Mesodermal cell (in vitro differentiated cells): ENCODE measurements at regions not wholly inside any gene's neighbourhood (a gene's known extent, or its start where the extent isn't known, plus 50 kb on each side); places are given as distances from the start of the nearest gene placed in this dataset.
A peak's percentile ranks its signal among the peaks of the same experiment; 100 is the strongest.

ENCODE experiments used
- H3K27ac ChIP-seq: 2 replicates; pipeline ENCODE4 v1.7.0; 2013; ENCODE audit warnings: mild to moderate bottlenecking, low read depth, low read length, moderate library complexity; ENCODE audit not compliant: severe bottlenecking
- H3K36me3 ChIP-seq: 2 replicates; pipeline ENCODE4 v1.7.1; 2013; ENCODE audit warnings: mild to moderate bottlenecking, low read length, moderate library complexity; ENCODE audit not compliant: control insufficient read depth, insufficient read depth
- H3K4me1 ChIP-seq: one replicate; pipeline ENCODE4 v1.7.1; 2013; ENCODE audit warnings: mild to moderate bottlenecking, low read length; ENCODE audit not compliant: insufficient read depth, control insufficient read depth, poor library complexity, severe bottlenecking
- H3K4me3 ChIP-seq: 2 replicates; pipeline ENCODE4 v1.7.0; 2013; ENCODE audit warnings: low read length, control low read depth, mild to moderate bottlenecking; ENCODE audit not compliant: insufficient read depth, poor library complexity, severe bottlenecking; ENCODE audit errors: extremely low read depth
- H3K9me3 ChIP-seq: 2 replicates; pipeline ENCODE4 v1.7.1; 2013; ENCODE audit warnings: mild to moderate bottlenecking, low read length, moderate library complexity; ENCODE audit not compliant: control insufficient read depth
- WGBS, 2 experiments: methylation state at CpG; one replicate each; pipeline ENCODE4 v1.1.5; 2013; ENCODE audit warnings: missing lambda C conversion rate in 2 of 2; ENCODE audit not compliant: insufficient coverage in 2 of 2; 5-methylcytosine and 5-hydroxymethylcytosine counted together

DNA sequence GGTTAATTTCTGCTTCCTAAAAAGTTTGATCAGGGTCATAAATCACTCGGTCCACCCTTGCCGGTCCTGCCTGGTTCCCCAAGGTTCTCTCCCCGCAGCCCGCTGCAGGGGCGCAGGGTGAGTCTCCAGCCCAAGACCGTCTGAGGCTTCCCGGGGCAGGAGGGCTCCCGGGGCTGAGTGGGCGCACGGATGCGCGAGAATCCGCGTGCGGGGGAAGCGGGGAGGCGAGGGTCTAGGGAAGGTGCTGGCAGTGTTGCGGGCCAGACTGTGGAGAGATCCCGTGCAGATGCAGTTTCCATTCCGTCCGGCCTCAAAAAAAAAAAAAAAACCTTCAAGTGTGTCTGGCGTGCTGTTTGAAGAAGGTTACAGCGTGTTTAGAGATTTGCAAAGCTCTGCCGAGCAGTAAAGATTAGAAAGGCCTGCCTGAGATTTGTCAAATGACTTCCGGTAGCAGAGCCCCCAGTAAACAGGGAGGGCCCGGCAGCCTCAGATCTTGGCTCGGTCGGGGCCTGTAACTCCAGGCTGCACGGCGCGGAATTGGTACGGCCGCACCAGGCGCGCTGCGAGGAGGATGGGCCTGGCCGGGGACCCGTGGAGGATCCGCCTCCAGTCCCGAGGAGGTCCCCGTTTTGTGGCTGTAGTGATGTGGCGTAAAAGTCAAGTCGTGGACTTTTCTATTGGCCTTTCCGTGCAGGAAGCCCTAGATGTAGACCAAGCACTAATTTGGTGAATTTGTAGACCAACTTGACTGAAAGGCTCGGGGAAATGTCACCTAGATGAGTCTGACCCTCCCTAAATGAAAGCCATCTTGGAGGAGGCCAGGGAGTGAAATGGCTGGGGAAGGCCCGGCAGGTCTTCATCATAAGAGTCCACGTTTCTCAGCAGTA, 293.2 kb upstream of the NFE2L3 start:
- Histone ChIP-seq H3K9me3 (no peaks in the 10 kb centered on the region), H3K27ac (peak overlapping the region; percentile 97), H3K4me1 (peaks cover 23% of the 10 kb centered on the region), H3K4me3 (no peak overlapping the region), H3K36me3 (no peaks in the 10 kb centered on the region)
- WGBS, 2 experiments: 56 to 58% methylated on average over 43 to 45 of the region's 47 CpGs

DNA sequence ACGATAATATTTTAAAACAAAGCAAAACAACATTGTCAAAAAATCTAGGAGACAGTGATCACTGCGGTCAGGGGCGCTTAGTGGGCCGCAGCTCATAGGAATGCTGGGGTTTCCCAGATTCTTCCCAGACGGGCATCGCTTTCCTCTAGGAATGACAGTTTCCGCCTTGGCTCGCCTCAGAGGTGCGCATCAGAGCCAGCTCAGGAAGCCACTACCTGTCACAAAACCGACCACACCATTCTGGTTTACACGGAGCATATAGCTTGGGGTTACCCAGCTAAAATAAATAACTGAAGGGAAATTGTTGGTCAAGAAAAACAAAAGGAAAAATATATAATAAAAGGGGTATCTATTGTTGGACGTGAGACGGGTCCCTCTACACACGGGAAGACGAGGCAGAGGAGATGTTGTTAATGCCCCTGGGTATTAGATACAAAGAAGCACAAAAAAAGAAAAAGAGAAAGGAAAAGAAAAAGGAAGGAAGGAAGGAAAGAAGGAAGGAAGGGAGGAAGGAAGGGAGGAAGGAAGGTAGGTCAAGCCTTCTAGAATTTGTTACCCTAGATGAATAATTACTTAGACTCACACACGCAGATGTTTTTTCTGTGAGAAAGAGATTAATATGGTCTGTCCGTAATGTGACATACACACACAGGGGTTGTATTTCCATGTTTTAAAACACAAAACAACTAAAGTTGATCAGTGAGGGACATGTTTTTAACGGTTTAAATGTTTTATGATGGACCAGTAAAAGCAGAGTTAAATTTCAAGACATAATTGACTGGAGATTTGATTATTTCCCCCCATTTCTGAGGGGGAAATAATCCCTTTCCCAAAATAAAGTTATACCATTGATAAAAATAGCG, 292.4 kb upstream of the NFE2L3 start:
- Histone ChIP-seq H3K9me3 (no peaks in the 10 kb centered on the region), H3K36me3 (no peaks in the 10 kb centered on the region), H3K4me3 (no peak overlapping the region), H3K4me1 (peaks cover 17% of the 10 kb centered on the region), H3K27ac (peak overlapping the region; percentile 97)
- WGBS, 2 experiments: 72 to 73% methylated on average over 12 to 13 of the region's 19 CpGs

DNA sequence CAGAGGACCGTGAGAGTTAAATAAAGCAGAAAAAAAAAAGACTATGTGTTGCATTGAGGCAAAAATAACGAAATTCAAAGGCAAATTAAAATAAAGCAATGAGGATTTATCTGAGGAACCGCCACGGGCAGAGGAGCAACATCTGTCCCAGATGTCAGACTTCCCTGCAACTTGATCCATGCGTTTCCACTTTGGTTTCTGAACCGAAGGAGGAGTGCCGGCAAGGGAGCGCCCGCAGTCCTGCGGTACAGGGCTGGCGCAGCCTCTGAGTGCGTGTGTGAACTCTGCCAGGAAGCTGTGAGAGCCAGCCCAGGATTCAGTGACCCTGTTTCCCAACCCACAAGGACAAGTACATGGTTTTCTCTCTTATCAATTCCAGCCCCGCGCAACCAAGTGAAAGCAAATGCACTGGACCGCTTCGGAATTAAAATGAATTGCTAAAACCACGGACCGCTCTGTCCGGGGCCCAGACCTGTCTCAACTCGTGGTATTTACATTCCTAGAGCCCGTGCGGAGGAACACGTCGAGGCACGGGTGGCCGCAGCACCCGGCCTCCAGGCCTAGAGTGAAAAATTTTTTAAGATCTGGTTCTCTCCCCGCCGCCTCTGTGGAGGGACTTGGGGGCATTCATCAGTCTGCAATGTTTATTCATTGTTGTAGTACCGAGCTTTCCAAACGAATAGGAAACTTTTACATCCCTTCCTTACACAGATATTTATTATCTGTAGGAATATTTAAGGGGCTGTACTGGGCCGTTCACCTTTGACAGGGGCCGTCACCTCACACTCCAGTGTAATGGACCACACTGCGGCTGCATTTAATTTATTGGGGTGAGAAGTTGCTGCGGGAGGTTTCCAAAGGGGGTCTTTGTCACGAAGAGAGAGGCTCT, 291.5 kb upstream of the NFE2L3 start:
- Histone ChIP-seq H3K4me1 (peaks cover 15% of the 10 kb centered on the region), H3K36me3 (no peaks in the 10 kb centered on the region), H3K27ac (no peak overlapping the region), H3K4me3 (no peak overlapping the region), H3K9me3 (no peaks in the 10 kb centered on the region)
- WGBS, 2 experiments: 56 to 68% methylated on average over 22 to 30 of the region's 36 CpGs

DNA sequence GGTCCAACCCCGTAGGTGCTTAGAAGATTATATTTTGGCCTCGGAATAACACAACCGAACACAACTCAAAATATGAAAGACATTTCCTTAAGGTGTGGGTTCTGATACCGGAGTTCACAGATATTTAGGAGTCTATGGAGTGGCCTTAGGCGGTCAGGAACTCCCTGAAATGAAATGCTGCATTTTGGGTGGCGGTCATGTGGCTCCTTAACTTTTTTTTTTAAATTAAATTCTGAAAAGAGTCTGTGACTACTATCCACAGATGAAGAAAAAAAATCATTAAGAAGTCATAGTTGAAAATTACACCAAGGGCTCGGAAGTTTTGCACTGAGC, 290.9 kb upstream of the NFE2L3 start:
- no peak overlapping the region for H3K4me3 ChIP-seq

DNA sequence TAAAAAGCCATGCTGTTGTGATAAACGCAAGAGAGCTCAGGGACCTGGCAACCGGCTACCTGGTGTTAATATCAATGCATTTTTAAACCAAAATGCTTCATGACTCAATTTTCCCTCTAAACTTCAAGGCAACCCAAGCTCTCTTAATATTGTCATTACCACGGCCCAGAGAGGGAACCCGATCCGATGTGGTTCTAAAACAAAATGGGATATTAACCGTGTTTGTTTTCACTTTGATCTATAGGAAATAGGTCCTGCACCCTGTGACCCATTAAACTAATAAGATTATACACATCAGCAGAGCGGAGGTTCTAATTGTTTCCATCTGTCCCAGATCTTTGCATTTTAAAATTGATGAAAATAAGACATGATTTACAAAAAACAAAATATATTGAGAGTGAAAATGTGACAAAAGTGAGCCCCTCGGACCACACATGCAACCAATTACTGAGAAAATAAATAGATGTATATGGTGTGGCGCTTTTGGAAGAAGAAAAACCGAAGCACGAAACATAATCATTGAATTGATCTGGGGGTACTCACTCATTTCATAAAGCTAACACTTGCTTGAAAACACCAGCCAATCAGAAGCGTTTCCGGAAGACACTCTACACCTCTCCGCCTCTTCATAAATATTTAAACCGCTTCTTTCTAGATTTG, 290.3 kb upstream of the NFE2L3 start:
- Histone ChIP-seq H3K4me1 (peaks cover 13% of the 10 kb centered on the region), H3K36me3 (no peaks in the 10 kb centered on the region), H3K27ac (peak overlapping the region; percentile 32), H3K9me3 (no peaks in the 10 kb centered on the region), H3K4me3 (peak overlapping the region; percentile 37)
- WGBS, 2 experiments: 11% methylated on average over 5 of the region's 15 CpGs; no CpG with 5 or more reads in 1 of the 2 experiments

More for the DNA sequence above, 290.9 kb upstream of the NFE2L3 start:
- Histone ChIP-seq H3K36me3 (no peaks in the 10 kb centered on the region), H3K9me3 (no peaks in the 10 kb centered on the region), H3K4me1 (peaks cover 13% of the 10 kb centered on the region), H3K27ac (no peak overlapping the region)
- WGBS, 2 experiments: no CpG with 5 or more reads among the region's 7 CpGs

DNA sequence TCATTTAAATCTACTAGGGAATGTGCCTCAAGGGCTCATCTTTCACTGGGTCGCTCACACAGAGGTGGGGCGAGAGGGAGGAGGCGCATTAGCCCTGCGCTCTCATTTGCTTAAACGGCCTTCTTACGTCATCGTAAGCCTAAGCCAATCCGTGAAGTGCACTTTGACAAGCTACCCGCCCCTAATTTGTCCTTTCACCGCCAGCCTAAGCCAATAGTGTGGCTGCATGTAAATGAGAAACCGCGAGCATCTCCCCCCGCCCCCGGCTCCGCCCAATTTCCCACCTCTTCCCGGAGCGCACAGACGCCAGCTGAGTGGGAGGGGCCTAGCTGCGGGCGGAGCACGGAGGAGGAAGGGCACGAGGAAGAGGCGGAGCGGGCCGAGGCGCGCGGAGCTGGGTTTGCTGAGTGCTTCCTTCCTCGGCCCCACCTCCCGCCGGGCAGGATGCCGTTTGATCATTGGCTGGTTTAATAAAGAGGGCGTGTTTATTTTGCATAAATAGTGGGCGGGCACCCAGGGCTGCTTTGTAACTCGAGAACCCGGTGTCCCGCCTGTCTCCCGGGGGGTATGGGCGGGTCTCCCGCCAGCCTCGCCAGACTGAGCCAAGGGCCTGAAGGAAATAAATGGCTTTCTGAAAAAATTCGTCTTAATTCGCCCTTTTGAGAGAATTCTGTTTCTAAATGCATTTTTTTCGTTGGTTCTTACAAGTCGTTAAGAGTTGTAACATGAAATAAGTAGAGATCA, 289.6 kb upstream of the NFE2L3 start:
- no peaks in the 10 kb centered on the region for H3K36me3 ChIP-seq
- peak overlapping the region; percentile 43 for H3K27ac ChIP-seq
- peak overlapping the region; percentile 37 for H3K4me3 ChIP-seq
- 0 to 1% methylated on average over 18 to 27 of the region's 45 CpGs for WGBS, 2 experiments
- H3K4me1 ChIP-seq: peaks cover 13% of the 10 kb centered on the region
- no peaks in the 10 kb centered on the region for H3K9me3 ChIP-seq

DNA sequence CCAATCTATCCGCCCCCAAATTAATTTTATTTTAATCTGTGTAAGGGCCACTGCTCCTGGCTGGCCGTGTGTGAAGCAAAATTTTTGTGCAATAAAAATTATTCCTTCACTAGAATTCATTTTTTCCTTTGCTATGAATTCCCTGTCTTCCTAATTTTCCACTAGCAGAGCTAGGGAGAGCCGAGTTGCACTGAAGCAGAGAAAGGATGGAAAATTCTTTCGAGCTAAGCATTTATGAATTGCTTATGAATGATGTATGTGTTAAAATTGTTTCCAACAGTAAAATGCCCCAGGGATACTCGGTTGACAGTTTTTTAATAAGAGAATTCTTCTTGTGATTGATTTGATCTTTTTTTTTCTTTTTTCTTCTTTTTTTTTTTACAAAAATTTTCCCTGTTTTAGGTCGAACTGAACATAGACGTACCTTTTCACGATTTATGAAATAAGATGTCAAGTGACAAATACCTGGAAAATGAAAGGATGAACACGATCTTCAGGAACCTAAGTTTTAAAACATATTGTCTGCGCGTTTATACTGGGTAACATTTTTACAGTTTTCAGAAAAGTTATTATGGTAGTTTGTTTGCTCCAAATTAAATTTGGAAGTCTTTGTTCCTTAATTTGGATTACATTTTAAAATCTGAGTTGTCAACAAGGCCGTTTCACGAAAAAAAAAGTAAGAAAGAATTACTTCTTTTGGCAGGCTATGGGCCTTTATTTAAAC, 288.8 kb upstream of the NFE2L3 start:
- Histone ChIP-seq H3K4me3 (no peak overlapping the region), H3K36me3 (no peaks in the 10 kb centered on the region)
- 36 to 68% methylated on average over 3 to 7 of the region's 13 CpGs for WGBS, 2 experiments

DNA sequence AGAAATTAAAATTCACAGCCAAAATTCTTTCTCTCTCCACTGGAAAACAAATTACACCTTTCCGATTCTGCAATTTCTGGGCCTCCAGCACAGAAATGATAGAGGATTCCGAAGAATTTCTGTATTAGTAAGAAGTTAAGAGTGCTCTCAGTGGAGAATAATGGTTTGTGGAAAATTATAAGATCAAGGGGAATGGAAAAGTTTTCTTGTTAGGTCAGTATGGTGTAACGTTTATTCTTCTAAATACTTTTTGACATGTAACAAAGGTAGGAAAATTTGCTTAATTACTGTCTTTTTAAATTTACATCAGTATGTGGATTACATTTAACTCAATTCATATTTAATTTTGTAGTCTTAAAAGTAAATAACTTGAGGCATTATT, 288.3 kb upstream of the NFE2L3 start:
- no peaks in the 10 kb centered on the region for H3K9me3 ChIP-seq
- H3K4me1 ChIP-seq: peaks cover 6% of the 10 kb centered on the region
- WGBS, 2 experiments: 78% methylated on average over 2 of the region's 3 CpGs; no CpG with 5 or more reads in 1 of the 2 experiments
- no peaks in the 10 kb centered on the region for H3K36me3 ChIP-seq
- no peak overlapping the region for H3K4me3 ChIP-seq
- no peak overlapping the region for H3K27ac ChIP-seq

More for the DNA sequence above, 288.8 kb upstream of the NFE2L3 start:
- Histone ChIP-seq H3K4me1 (peaks cover 10% of the 10 kb centered on the region), H3K9me3 (no peaks in the 10 kb centered on the region), H3K27ac (peak overlapping the region; percentile 43)

DNA sequence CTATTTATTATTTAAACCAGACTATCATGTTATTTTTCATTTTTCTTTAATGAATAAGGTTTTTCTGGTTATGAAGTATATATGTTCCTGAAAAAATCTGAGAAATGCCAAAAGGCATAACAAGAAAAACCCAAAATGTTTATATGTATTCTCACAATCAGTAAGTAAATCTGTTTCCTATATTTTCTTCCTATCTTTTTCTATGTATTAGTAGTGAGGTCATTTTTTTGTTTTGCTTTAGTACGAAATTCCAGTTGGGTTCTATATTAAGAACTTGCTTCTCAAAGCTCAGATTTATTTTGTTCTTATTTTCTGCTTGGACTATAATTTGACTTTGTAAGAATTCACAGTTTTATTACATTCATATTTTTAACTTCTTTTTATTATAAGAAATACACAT, 287.5 kb upstream of the NFE2L3 start:
- Histone ChIP-seq H3K36me3 (no peaks in the 10 kb centered on the region), H3K4me3 (no peak overlapping the region), H3K9me3 (no peaks in the 10 kb centered on the region), H3K27ac (no peak overlapping the region), H3K4me1 (peaks cover 3% of the 10 kb centered on the region)
- WGBS, 2 experiments: no CpG with 5 or more reads among the region's 1 CpG
